Gastrocnemius medialis (tissue), 4 donors: ENCODE measurements at regions not wholly inside any gene's neighbourhood (a gene's known extent, or its start where the extent isn't known, plus 50 kb on each side); places are given as distances from the start of the nearest gene placed in this dataset.

Experiments
- POLR2A ChIP-seq, 2 donors: fragments of 450-650 bp; IDR thresholded peaks; one replicate each; pipeline ENCODE4 v1.6.1; 2017; ENCODE audit warnings: antibody characterized with exemption in 2 of 2, mild to moderate bottlenecking in 2 of 2, moderate library complexity in 2 of 2
- TF ChIP-seq, protein P1 (sequence below), 5 experiments: fragments of 450-650 bp in 3 of 5; fragments of 200-600 bp in 2 of 5; sonication (generic) in 2 of 5; IDR thresholded peaks in 4 of 5; conservative IDR thresholded peaks in 1 of 5; 1 replicate in 4 of 5; 2 replicates in 1 of 5; pipeline ENCODE4 v1.5.1; 2016 to 2019; ENCODE audit warnings: antibody characterized with exemption in 5 of 5, mild to moderate bottlenecking in 3 of 5, moderate library complexity in 3 of 5

DNA sequence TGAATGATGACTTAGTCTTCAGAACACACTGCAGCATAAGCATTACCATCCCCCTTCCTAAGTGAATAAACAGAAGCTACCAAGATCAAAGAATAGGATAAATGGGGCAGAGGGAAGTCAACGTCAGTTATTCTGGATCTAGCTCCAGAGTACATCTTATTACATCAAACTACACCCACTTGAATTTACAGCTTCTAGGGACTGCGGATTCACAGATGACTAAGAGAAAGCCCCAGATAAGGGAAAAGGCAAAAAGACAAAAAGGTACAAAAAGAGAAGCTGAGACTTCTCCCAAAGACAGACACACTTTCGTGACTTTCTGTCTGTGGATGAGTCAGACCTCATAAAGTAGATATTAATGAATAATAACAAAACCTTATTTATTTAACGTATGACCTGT is 457.9 kb upstream of the BRINP1 start:
- TF ChIP-seq POLR2A (IDR thresholded peaks at IDR 0.05) = no peak
- TF ChIP-seq, protein P1, sequence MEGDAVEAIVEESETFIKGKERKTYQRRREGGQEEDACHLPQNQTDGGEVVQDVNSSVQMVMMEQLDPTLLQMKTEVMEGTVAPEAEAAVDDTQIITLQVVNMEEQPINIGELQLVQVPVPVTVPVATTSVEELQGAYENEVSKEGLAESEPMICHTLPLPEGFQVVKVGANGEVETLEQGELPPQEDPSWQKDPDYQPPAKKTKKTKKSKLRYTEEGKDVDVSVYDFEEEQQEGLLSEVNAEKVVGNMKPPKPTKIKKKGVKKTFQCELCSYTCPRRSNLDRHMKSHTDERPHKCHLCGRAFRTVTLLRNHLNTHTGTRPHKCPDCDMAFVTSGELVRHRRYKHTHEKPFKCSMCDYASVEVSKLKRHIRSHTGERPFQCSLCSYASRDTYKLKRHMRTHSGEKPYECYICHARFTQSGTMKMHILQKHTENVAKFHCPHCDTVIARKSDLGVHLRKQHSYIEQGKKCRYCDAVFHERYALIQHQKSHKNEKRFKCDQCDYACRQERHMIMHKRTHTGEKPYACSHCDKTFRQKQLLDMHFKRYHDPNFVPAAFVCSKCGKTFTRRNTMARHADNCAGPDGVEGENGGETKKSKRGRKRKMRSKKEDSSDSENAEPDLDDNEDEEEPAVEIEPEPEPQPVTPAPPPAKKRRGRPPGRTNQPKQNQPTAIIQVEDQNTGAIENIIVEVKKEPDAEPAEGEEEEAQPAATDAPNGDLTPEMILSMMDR (IDR thresholded peaks at IDR 0.05 in 4 of 5, conservative IDR thresholded peaks at IDR 0.05 in 1 of 5) = no peak
